ENCODE measurements at regions not wholly inside any gene's neighbourhood (a gene's known extent, or its start where the extent isn't known, plus 50 kb on each side); places are given as distances from the start of the nearest gene placed in this dataset.

DNA sequence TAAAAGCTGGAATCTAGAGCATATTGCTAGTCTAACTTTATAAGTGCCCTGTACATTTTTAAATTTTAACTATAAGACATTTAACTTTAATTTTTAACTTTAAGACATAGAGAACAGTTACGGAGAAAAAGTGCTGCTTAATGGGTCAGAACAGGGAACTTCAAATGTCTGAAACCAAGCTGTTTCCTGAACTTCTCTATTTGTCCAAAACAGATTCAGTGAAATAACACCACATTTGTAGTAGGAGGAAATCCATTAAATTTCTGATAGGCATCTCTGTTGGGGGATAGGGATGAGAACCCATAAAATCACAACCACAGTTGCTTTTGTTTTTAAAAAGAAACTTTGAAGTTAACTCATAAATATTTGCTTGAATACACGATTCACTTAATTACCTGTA, 170.8 kb upstream of the ANK3 start:
- DNase-seq (ENCODE audit: low spot score), result no peak
- TF ChIP-seq, protein P1, sequence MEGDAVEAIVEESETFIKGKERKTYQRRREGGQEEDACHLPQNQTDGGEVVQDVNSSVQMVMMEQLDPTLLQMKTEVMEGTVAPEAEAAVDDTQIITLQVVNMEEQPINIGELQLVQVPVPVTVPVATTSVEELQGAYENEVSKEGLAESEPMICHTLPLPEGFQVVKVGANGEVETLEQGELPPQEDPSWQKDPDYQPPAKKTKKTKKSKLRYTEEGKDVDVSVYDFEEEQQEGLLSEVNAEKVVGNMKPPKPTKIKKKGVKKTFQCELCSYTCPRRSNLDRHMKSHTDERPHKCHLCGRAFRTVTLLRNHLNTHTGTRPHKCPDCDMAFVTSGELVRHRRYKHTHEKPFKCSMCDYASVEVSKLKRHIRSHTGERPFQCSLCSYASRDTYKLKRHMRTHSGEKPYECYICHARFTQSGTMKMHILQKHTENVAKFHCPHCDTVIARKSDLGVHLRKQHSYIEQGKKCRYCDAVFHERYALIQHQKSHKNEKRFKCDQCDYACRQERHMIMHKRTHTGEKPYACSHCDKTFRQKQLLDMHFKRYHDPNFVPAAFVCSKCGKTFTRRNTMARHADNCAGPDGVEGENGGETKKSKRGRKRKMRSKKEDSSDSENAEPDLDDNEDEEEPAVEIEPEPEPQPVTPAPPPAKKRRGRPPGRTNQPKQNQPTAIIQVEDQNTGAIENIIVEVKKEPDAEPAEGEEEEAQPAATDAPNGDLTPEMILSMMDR (IDR thresholded peaks at IDR 0.05; ENCODE audit: borderline replicate concordance, control extremely low read depth, extremely low read depth, insufficient read depth, missing control alignments), result no peak
- in situ Hi-C loops (cut with MboI; ENCODE audit: low sequenced_read_pairs, unreplicated experiment), result no loop called here

- TF ChIP-seq, protein P1 (IDR thresholded peaks at IDR 0.05; ENCODE audit: borderline replicate concordance, control extremely low read depth, extremely low read depth, insufficient read depth, missing control alignments), result no peak
- DNase-seq (ENCODE audit: low spot score), result no peak
- in situ Hi-C loops (cut with MboI; ENCODE audit: low sequenced_read_pairs, unreplicated experiment), result no loop called here
Observed at GRCh38 chr10:60555700-60556099, 166.0 kb upstream of the ANK3 start.

DNA sequence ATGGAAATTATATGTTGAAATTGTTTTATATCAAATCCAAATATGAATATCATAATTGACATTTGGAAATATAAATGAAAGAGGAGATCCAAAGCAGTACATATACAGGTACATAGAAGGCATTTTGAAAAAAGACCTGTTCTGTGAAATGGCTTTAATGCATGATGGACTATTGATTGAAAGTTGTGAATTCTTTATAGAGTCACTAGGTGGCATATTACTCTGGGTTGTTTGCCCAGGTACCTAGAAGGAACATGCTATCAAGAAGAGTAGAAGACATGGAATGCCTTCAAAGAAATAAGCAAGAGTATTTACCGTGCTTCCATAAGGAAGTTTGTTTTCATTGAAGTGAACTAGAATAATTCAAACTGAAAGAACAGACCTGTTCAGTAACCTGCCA, 160.0 kb upstream of the ANK3 start:
- TF ChIP-seq, protein P1 (IDR thresholded peaks at IDR 0.05; ENCODE audit: borderline replicate concordance, control extremely low read depth, extremely low read depth, insufficient read depth, missing control alignments), result no peak
- DNase-seq (ENCODE audit: low spot score), result no peak
- in situ Hi-C loops (cut with MboI; ENCODE audit: low sequenced_read_pairs, unreplicated experiment), result no loop called here

DNA sequence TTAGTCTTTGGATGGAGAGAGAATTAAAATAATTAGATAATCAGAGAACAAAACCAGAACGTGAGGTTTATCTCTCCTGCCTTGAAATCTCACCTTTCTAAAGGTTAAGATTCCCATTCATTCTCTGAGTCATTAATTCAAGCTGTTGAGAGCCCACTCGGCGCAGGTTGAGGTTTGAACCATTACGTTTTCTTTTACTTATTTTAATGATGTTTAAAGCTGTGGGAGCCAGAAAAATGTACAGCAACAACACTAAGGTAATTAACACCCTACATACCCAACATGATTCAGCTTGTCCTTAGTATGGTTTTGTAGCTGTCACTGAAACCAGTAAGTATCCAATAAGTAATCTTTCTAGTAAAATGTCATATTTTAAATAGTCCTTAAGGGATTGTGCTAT, 153.0 kb upstream of the ANK3 start:
- in situ Hi-C loops (cut with MboI; ENCODE audit: low sequenced_read_pairs, unreplicated experiment), result no loop called here
- TF ChIP-seq, protein P1 (IDR thresholded peaks at IDR 0.05; ENCODE audit: borderline replicate concordance, control extremely low read depth, extremely low read depth, insufficient read depth, missing control alignments), result no peak

GRCh38 chr10:60541451-60541850, 151.8 kb upstream of the ANK3 start:
- TF ChIP-seq, protein P1 (IDR thresholded peaks at IDR 0.05; ENCODE audit: borderline replicate concordance, control extremely low read depth, extremely low read depth, insufficient read depth, missing control alignments), result no peak
- in situ Hi-C loops (cut with MboI; ENCODE audit: low sequenced_read_pairs, unreplicated experiment), result no loop called here
- no peak for DNase-seq (ENCODE audit: low spot score)

More for the DNA sequence above, 153.0 kb upstream of the ANK3 start:
- DNase-seq (ENCODE audit: low spot score), result no peak

- TF ChIP-seq, protein P1 (IDR thresholded peaks at IDR 0.05; ENCODE audit: borderline replicate concordance, control extremely low read depth, extremely low read depth, insufficient read depth, missing control alignments), result no peak
- DNase-seq (ENCODE audit: low spot score), result no peak
- in situ Hi-C loops (cut with MboI; ENCODE audit: low sequenced_read_pairs, unreplicated experiment), result no loop called here
Observed at GRCh38 chr10:60537697-60538096, 148.0 kb upstream of the ANK3 start.
